ENCODE measurements at regions not wholly inside any gene's neighbourhood (a gene's known extent, or its start where the extent isn't known, plus 50 kb on each side); places are given as distances from the start of the nearest gene placed in this dataset.
"Not testable (repeated sequence)": the region's sequence is repeated elsewhere in the genome, so short reads cannot be mapped to it uniquely, and the experiment has no call there.

GRCh38 chr3:177351757-177352158 lies 154.5 kb upstream of the TBL1XR1 start:
- no peaks in the 10 kb centered on the region for H3K36me3 ChIP-seq
- intact Hi-C loops (cut with DNase I): no loop called here
- TF ChIP-seq CTCF (IDR thresholded peaks at IDR 0.05): no peak
- H3K4me3 ChIP-seq: no peak overlapping the region
- peaks cover 0 to 4% of the 10 kb centered on the region in 2 donors for H3K4me1 ChIP-seq
- H3K27me3 ChIP-seq: no peaks in the 10 kb centered on the region
- H3K27ac ChIP-seq: peak overlapping the region in 1 of 2 donors; percentile 55
- no peak for DNase-seq (ENCODE audit: low spot score in 2 of 2)
- no peaks in the 10 kb centered on the region for H3K9me3 ChIP-seq

GRCh38 chr3:177352424-177352823 lies 155.1 kb upstream of the TBL1XR1 start:
- no peaks in the 10 kb centered on the region for H3K27me3 ChIP-seq
- no peak for DNase-seq (ENCODE audit: low spot score in 2 of 2)
- no peaks in the 10 kb centered on the region for H3K36me3 ChIP-seq
- intact Hi-C loops (cut with DNase I): no loop called here
- no peak for TF ChIP-seq CTCF (IDR thresholded peaks at IDR 0.05)
- no peaks in the 10 kb centered on the region for H3K9me3 ChIP-seq
- H3K4me3 ChIP-seq: no peak overlapping the region
- peaks cover 0 to 11% of the 10 kb centered on the region in 2 donors for H3K4me1 ChIP-seq
- peak overlapping the region in 1 of 2 donors; percentile 55 for H3K27ac ChIP-seq

- TF ChIP-seq CTCF (IDR thresholded peaks at IDR 0.05): no peak
- no peaks in the 10 kb centered on the region for H3K9me3 ChIP-seq
- H3K36me3 ChIP-seq: no peaks in the 10 kb centered on the region
- H3K27me3 ChIP-seq: no peaks in the 10 kb centered on the region
- no peak for DNase-seq (ENCODE audit: low spot score in 2 of 2)
- intact Hi-C loops (cut with DNase I): no loop called here
- no peak overlapping the region for H3K27ac ChIP-seq
- peaks cover 5 to 18% of the 10 kb centered on the region in 2 donors for H3K4me1 ChIP-seq
- no peak overlapping the region for H3K4me3 ChIP-seq
These were observed 155.9 kb upstream of the TBL1XR1 start for GRCh38 chr3:177353140-177353539.

- H3K4me3 ChIP-seq; H3K27ac ChIP-seq; intact Hi-C loops (cut with DNase I); H3K27me3 ChIP-seq; DNase-seq (ENCODE audit: low spot score in 2 of 2); H3K9me3 ChIP-seq; H3K36me3 ChIP-seq: not testable (repeated sequence)
- peaks cover 12 to 24% of the 10 kb centered on the region in 2 donors for H3K4me1 ChIP-seq
These were observed 156.6 kb upstream of the TBL1XR1 start for GRCh38 chr3:177353879-177354278.

- intact Hi-C loops (cut with DNase I): no loop called here
These were observed 157.2 kb upstream of the TBL1XR1 start for GRCh38 chr3:177354466-177354865.

GRCh38 chr3:177356113-177356512 lies 158.8 kb upstream of the TBL1XR1 start:
- Histone ChIP-seq H3K4me1 (peaks cover 20 to 33% of the 10 kb centered on the region in 2 donors), H3K27ac (peak overlapping the region; percentile 88 to 90)
- intact Hi-C loops (cut with DNase I): loop anchor here (5.0 kb wide), 2 partner anchors 121 to 1011 kb away; no protein-coding TSS in a partner anchor

More at GRCh38 chr3:177354466-177354865, 157.2 kb upstream of the TBL1XR1 start:
- no peak overlapping the region for H3K27ac ChIP-seq
- TF ChIP-seq CTCF (IDR thresholded peaks at IDR 0.05): no peak
- no peak overlapping the region for H3K4me3 ChIP-seq
- no peak for DNase-seq (ENCODE audit: low spot score in 2 of 2)
- H3K4me1 ChIP-seq: peaks cover 18 to 30% of the 10 kb centered on the region in 2 donors
- no peaks in the 10 kb centered on the region for H3K36me3 ChIP-seq
- H3K9me3 ChIP-seq: no peaks in the 10 kb centered on the region
- H3K27me3 ChIP-seq: no peaks in the 10 kb centered on the region

More at GRCh38 chr3:177356113-177356512, 158.8 kb upstream of the TBL1XR1 start:
- Histone ChIP-seq H3K9me3 (no peaks in the 10 kb centered on the region), H3K36me3 (no peaks in the 10 kb centered on the region), H3K4me3 (no peak overlapping the region), H3K27me3 (no peaks in the 10 kb centered on the region)
- TF ChIP-seq CTCF (IDR thresholded peaks at IDR 0.05): no peak
- no peak for DNase-seq (ENCODE audit: low spot score in 2 of 2)

Measured in ascending aorta (tissue), 2 donors.